CD14-positive monocyte (primary cell): ENCODE measurements at regions not wholly inside any gene's neighbourhood (a gene's known extent, or its start where the extent isn't known, plus 50 kb on each side); places are given as distances from the start of the nearest gene placed in this dataset.

ENCODE experiments used
- DNase-seq, 3 donors: peaks; one replicate each; pipeline ENCODE4 v3.0.0-alpha.2; 2011 to 2022
- H2AFZ ChIP-seq: 2 replicates; pipeline ENCODE4 v1.6.0; 2012; ENCODE audit warnings: mild to moderate bottlenecking, low read depth, low read length, inconsistent platforms; ENCODE audit not compliant: insufficient read depth, poor library complexity, severe bottlenecking
- H3K27ac ChIP-seq, 2 donors: 1 replicate in 1 of 2; 2 replicates in 1 of 2; pipeline ENCODE4 v1.5.1; 2012 to 2013; ENCODE audit warnings: low read length in 2 of 2, control low read depth in 1 of 2, inconsistent platforms in 1 of 2, low read depth in 1 of 2, mild to moderate bottlenecking in 1 of 2
- H3K27me3 ChIP-seq, 2 donors: one replicate each; pipeline versions ENCODE4 v1.6.0 to v1.6.1; 2011 to 2013; ENCODE audit warnings: low read length in 2 of 2; ENCODE audit not compliant: control insufficient read depth in 2 of 2, insufficient read depth in 2 of 2
- H3K36me3 ChIP-seq, 2 donors: replicated peaks in 1 of 2; 1 replicate in 1 of 2; 2 replicates in 1 of 2; pipeline versions ENCODE4 v1.5.1 to v1.6.1; 2012 to 2013; ENCODE audit warnings: low read length in 2 of 2, control low read depth in 1 of 2, inconsistent platforms in 1 of 2, mild to moderate bottlenecking in 1 of 2; ENCODE audit not compliant: insufficient read depth in 2 of 2, control insufficient read depth in 1 of 2
- H3K4me1 ChIP-seq, 2 donors: 1 replicate in 1 of 2; 2 replicates in 1 of 2; pipeline versions ENCODE4 v1.5.1 to v1.6.1; 2012 to 2013; ENCODE audit warnings: low read length in 2 of 2, control low read depth in 1 of 2, inconsistent platforms in 1 of 2, mild to moderate bottlenecking in 1 of 2, moderate library complexity in 1 of 2; ENCODE audit not compliant: insufficient read depth in 2 of 2, control insufficient read depth in 1 of 2
- H3K4me2 ChIP-seq: replicated peaks from 2 replicates; pipeline ENCODE3; 2012; ENCODE audit warnings: low read length, moderate library complexity, mild to moderate bottlenecking; ENCODE audit not compliant: poor library complexity, severe bottlenecking; ENCODE audit errors: extremely low read depth
- H3K4me3 ChIP-seq, 3 experiments: fragments of 200-600 bp in 1 of 3; sonication (generic) in 1 of 3; replicated peaks in 1 of 3; 1 replicate in 2 of 3; 2 replicates in 1 of 3; pipeline ENCODE4 v1.5.1; 2011 to 2013; ENCODE audit warnings: low read length in 3 of 3, mild to moderate bottlenecking in 3 of 3, control low read depth in 2 of 3, low read depth in 2 of 3, inconsistent platforms in 1 of 3, moderate library complexity in 1 of 3
- H3K79me2 ChIP-seq: 2 replicates; pipeline ENCODE4 v1.6.0; 2012; ENCODE audit warnings: mild to moderate bottlenecking, control low read depth, inconsistent platforms, low read length, moderate library complexity; ENCODE audit not compliant: insufficient read depth
- H3K9ac ChIP-seq: 2 replicates; pipeline ENCODE4 v1.6.0; 2017; ENCODE audit warnings: low read length, mild to moderate bottlenecking; ENCODE audit not compliant: insufficient read depth, poor library complexity, severe bottlenecking
- H3K9me3 ChIP-seq, 2 donors: replicated peaks in 1 of 2; 1 replicate in 1 of 2; 2 replicates in 1 of 2; pipeline versions ENCODE4 v1.5.1 to v1.6.1; 2012 to 2013; ENCODE audit warnings: low read length in 2 of 2, control low read depth in 1 of 2; ENCODE audit not compliant: control insufficient read depth in 1 of 2, insufficient read depth in 1 of 2
- H4K20me1 ChIP-seq: 2 replicates; pipeline ENCODE4 v1.6.0; 2012; ENCODE audit warnings: mild to moderate bottlenecking, low read length, control low read depth, moderate library complexity; ENCODE audit not compliant: insufficient read depth
- H3K27ac Mint-ChIP-seq, 7 donors: one replicate each; pipeline ENCODE4 v1.8.0; 2020; ENCODE audit warnings: mild to moderate bottlenecking in 7 of 7, mixed read lengths in 7 of 7, moderate library complexity in 6 of 7, inconsistent platforms in 2 of 7
- H3K27me3 Mint-ChIP-seq, 3 donors: one replicate each; pipeline ENCODE4 v1.8.0; 2021 to 2022; ENCODE audit warnings: low read depth in 3 of 3, mild to moderate bottlenecking in 3 of 3, mixed read lengths in 3 of 3, moderate library complexity in 3 of 3, inconsistent platforms in 1 of 3
- H3K36me3 Mint-ChIP-seq, 2 donors: one replicate each; pipeline ENCODE4 v1.8.0; 2020; ENCODE audit warnings: mixed read lengths in 2 of 2, inconsistent platforms in 1 of 2, mild to moderate bottlenecking in 1 of 2
- H3K4me1 Mint-ChIP-seq: one replicate; pipeline ENCODE4 v1.8.0; 2020; ENCODE audit warnings: mild to moderate bottlenecking, mixed read lengths
- H3K4me3 Mint-ChIP-seq, 2 donors: one replicate each; pipeline ENCODE4 v1.8.0; 2020; ENCODE audit warnings: mild to moderate bottlenecking in 2 of 2, mixed read lengths in 2 of 2, moderate library complexity in 1 of 2
- H3K9me3 Mint-ChIP-seq, 7 donors: one replicate each; pipeline ENCODE4 v1.8.0; 2020 to 2022; ENCODE audit warnings: mixed read lengths in 7 of 7, mild to moderate bottlenecking in 6 of 7, moderate library complexity in 6 of 7, inconsistent platforms in 2 of 7
- CTCF ChIP-seq: fragments of 200-600 bp; IDR thresholded peaks from one replicate; pipeline ENCODE4 v1.8.0; 2022; ENCODE audit warnings: antibody characterized with exemption, mild to moderate bottlenecking
- WGBS: methylation state at CpG from one replicate; pipeline ENCODE4 v1.1.5; 2013; ENCODE audit warnings: missing lambda C conversion rate; ENCODE audit not compliant: insufficient coverage; 5-methylcytosine and 5-hydroxymethylcytosine counted together
- intact Hi-C, 2 donors: fragments of 100-400 bp; cut with micrococcal nuclease; formaldehyde crosslinking; loops; one replicate each; pipeline versions ENCODE4 v1.15.0 to v1.15.1; 2023

GRCh38 chr9:101968392-101968791 is 229.9 kb upstream of the GRIN3A start:
- H3K4me3 Mint-ChIP-seq: no peak overlapping the region
- no peaks in the 10 kb centered on the region for H3K36me3 ChIP-seq
- no peaks in the 10 kb centered on the region for H4K20me1 ChIP-seq
- H3K27ac Mint-ChIP-seq: no peak overlapping the region
- DNase-seq: no peak
- no peak for TF ChIP-seq CTCF
- WGBS: no CpG with 5 or more reads among the region's 1 CpG
- no peaks in the 10 kb centered on the region for H3K9me3 ChIP-seq
- H3K9ac ChIP-seq: no peak overlapping the region
- no peaks in the 10 kb centered on the region for H3K79me2 ChIP-seq
- no peak overlapping the region for H3K4me2 ChIP-seq
- H3K4me3 ChIP-seq: no peak overlapping the region
- no peaks in the 10 kb centered on the region for H3K4me1 ChIP-seq
- H3K27me3 Mint-ChIP-seq: no peaks in the 10 kb centered on the region
- H3K27ac ChIP-seq: no peak overlapping the region
- intact Hi-C loops: no loop called here
- no peak overlapping the region for H2AFZ ChIP-seq
- H3K27me3 ChIP-seq: no peaks in the 10 kb centered on the region
- no peaks in the 10 kb centered on the region for H3K36me3 Mint-ChIP-seq
- H3K4me1 Mint-ChIP-seq: no peaks in the 10 kb centered on the region
- peaks cover 0 to 4% (median 0%) of the 10 kb centered on the region in 7 donors for H3K9me3 Mint-ChIP-seq

DNA sequence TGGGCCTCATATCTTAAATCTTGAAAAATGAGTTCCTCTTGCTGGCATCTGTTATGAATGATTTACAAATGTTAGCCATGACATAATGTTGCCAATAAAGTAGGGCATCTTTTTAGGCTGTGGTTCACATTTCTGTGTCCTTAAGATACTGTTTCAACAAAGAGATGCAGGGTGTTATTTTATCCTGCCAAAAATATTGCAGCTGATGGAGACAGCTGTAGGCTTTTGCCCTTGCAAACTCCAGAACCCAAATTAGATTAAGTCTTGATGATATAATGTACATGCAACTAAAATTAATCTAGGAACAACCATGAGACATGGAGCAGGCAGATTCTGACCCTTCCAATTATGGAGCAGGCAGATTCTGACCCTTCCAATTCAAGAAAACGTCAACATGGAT is 228.2 kb upstream of the GRIN3A start:
- Histone ChIP-seq H3K9me3 (no peaks in the 10 kb centered on the region), H3K9ac (no peak overlapping the region), H3K36me3 (no peaks in the 10 kb centered on the region), H3K27me3 (no peaks in the 10 kb centered on the region), H3K4me2 (no peak overlapping the region), H3K4me1 (no peaks in the 10 kb centered on the region), H2AFZ (no peak overlapping the region), H3K4me3 (no peak overlapping the region), H3K79me2 (no peaks in the 10 kb centered on the region), H3K27ac (no peak overlapping the region), H4K20me1 (no peaks in the 10 kb centered on the region)
- WGBS: 60% methylated on average over 1 of the region's 1 CpG
- Mint-ChIP-seq H3K9me3 (peaks cover 0 to 4% (median 0%) of the 10 kb centered on the region in 7 donors), H3K4me3 (no peak overlapping the region), H3K4me1 (no peaks in the 10 kb centered on the region), H3K27me3 (no peaks in the 10 kb centered on the region), H3K36me3 (no peaks in the 10 kb centered on the region), H3K27ac (no peak overlapping the region)
- no peak for DNase-seq
- intact Hi-C loops: no loop called here
- TF ChIP-seq CTCF: no peak
